H9 (cell line): ENCODE measurements at regions not wholly inside any gene's neighbourhood (a gene's known extent, or its start where the extent isn't known, plus 50 kb on each side); places are given as distances from the start of the nearest gene placed in this dataset.

Experiments used
- DNase-seq: peaks from one replicate; pipeline ENCODE4 v3.0.0-alpha.2; 2017
- H2AFZ ChIP-seq: one replicate; pipeline ENCODE4 v1.6.1; 2013; ENCODE audit warnings: mild to moderate bottlenecking, low read length, control low read depth, moderate library complexity
- H2AK5ac ChIP-seq: 2 replicates; pipeline ENCODE4 v1.6.1; 2013; ENCODE audit warnings: low read length, control low read depth, mixed read lengths; ENCODE audit not compliant: insufficient read length
- H2BK120ac ChIP-seq: one replicate; pipeline ENCODE4 v1.6.1; 2013; ENCODE audit warnings: low read depth, mild to moderate bottlenecking, low read length, control low read depth, inconsistent platforms; ENCODE audit not compliant: poor library complexity, severe bottlenecking
- H2BK12ac ChIP-seq: 2 replicates; pipeline ENCODE4 v1.6.1; 2013; ENCODE audit warnings: low read length, control low read depth, mixed read lengths, low read depth; ENCODE audit not compliant: insufficient read length
- H2BK15ac ChIP-seq: 2 replicates; pipeline ENCODE4 v1.6.1; 2013; ENCODE audit warnings: low read depth, low read length, control low read depth
- H2BK20ac ChIP-seq: one replicate; pipeline ENCODE4 v1.6.1; 2013; ENCODE audit warnings: low read depth, mild to moderate bottlenecking, low read length, control low read depth, inconsistent platforms; ENCODE audit not compliant: poor library complexity, severe bottlenecking
- H2BK5ac ChIP-seq: 2 replicates; pipeline ENCODE4 v1.6.1; 2013; ENCODE audit warnings: low read length, control low read depth, mixed read lengths; ENCODE audit not compliant: insufficient read length
- H3K14ac ChIP-seq: 2 replicates; pipeline ENCODE4 v1.6.1; 2013; ENCODE audit warnings: low read length, control low read depth; ENCODE audit not compliant: insufficient read depth
- H3K18ac ChIP-seq: 2 replicates; pipeline ENCODE4 v1.6.1; 2013; ENCODE audit warnings: low read depth, mild to moderate bottlenecking, mixed read lengths, low read length, control low read depth; ENCODE audit not compliant: insufficient read length
- H3K23ac ChIP-seq: 2 replicates; pipeline ENCODE4 v1.6.1; 2013; ENCODE audit warnings: low read length, control low read depth, mixed read lengths, low read depth; ENCODE audit not compliant: insufficient read length
- H3K23me2 ChIP-seq: 2 replicates; pipeline ENCODE4 v1.6.1; 2013; ENCODE audit warnings: low read depth, mild to moderate bottlenecking, mixed read lengths, low read length, control low read depth; ENCODE audit not compliant: insufficient read length, poor library complexity, severe bottlenecking
- H3K27ac ChIP-seq: 2 replicates; pipeline ENCODE4 v1.5.1; 2013; ENCODE audit warnings: low read length, control low read depth, mixed read lengths, low read depth; ENCODE audit not compliant: insufficient read length
- H3K27me3 ChIP-seq: 2 replicates; pipeline ENCODE4 v1.6.1; 2013; ENCODE audit warnings: low read length, control low read depth, inconsistent platforms; ENCODE audit not compliant: insufficient read depth
- H3K4ac ChIP-seq: 2 replicates; pipeline ENCODE4 v1.6.1; 2013; ENCODE audit warnings: low read depth, mild to moderate bottlenecking, control low read depth, inconsistent platforms, low read length, moderate library complexity
- H3K4me1 ChIP-seq: 2 replicates; pipeline ENCODE4 v1.6.1; 2013; ENCODE audit warnings: low read length, control low read depth, inconsistent platforms; ENCODE audit not compliant: insufficient read depth
- H3K4me2 ChIP-seq: 2 replicates; pipeline ENCODE4 v1.6.1; 2013; ENCODE audit warnings: low read length, control low read depth, mixed read lengths; ENCODE audit not compliant: insufficient read length, insufficient read depth
- H3K56ac ChIP-seq: 2 replicates; pipeline ENCODE4 v1.6.1; 2013; ENCODE audit warnings: low read depth, mild to moderate bottlenecking, mixed read lengths, low read length, control low read depth; ENCODE audit not compliant: insufficient read length
- H3K79me1 ChIP-seq: 2 replicates; pipeline ENCODE4 v1.6.1; 2013; ENCODE audit warnings: low read depth, mild to moderate bottlenecking, moderate library complexity, low read length, control low read depth, inconsistent platforms; ENCODE audit not compliant: insufficient read depth, poor library complexity, severe bottlenecking
- H3K79me2 ChIP-seq: 2 replicates; pipeline ENCODE4 v1.6.1; 2013; ENCODE audit warnings: low read length, control low read depth, inconsistent platforms; ENCODE audit not compliant: insufficient read depth
- H3K9ac ChIP-seq: 2 replicates; pipeline ENCODE4 v1.6.1; 2013; ENCODE audit warnings: low read length, control low read depth, mixed read lengths; ENCODE audit not compliant: insufficient read length; ENCODE audit errors: extremely low read depth
- H3K9me3 ChIP-seq: one replicate; pipeline ENCODE4 v1.6.1; 2013; ENCODE audit warnings: low read depth, low read length, inconsistent platforms; ENCODE audit not compliant: control insufficient read depth
- H3T11ph ChIP-seq: one replicate; pipeline ENCODE4 v1.6.1; 2013; ENCODE audit warnings: mild to moderate bottlenecking, low read length, control low read depth, inconsistent platforms
- H4K20me1 ChIP-seq: one replicate; pipeline ENCODE4 v1.6.1; 2013; ENCODE audit not compliant: control insufficient read depth, insufficient read length, insufficient read depth
- H4K5ac ChIP-seq: 2 replicates; pipeline ENCODE4 v1.6.1; 2013; ENCODE audit warnings: low read depth, mild to moderate bottlenecking, mixed read lengths, low read length, control low read depth; ENCODE audit not compliant: insufficient read length
- H4K8ac ChIP-seq: replicated peaks from 2 replicates; pipeline ENCODE4 v1.6.1; 2013; ENCODE audit warnings: low read length, control low read depth, mixed read lengths, low read depth; ENCODE audit not compliant: insufficient read length
- H4K91ac ChIP-seq: 2 replicates; pipeline ENCODE4 v1.6.1; 2013; ENCODE audit warnings: low read depth, mild to moderate bottlenecking, moderate library complexity, mixed read lengths, low read length, control low read depth; ENCODE audit not compliant: insufficient read length
- H3K27ac Mint-ChIP-seq, 3 experiments: 2 replicates in 2 of 3; 3 replicates in 1 of 3; pipeline ENCODE4 v1.8.0; 2020 to 2021; ENCODE audit warnings: mixed read lengths in 3 of 3, mild to moderate bottlenecking in 1 of 3, moderate library complexity in 1 of 3
- H3K27me3 Mint-ChIP-seq: 2 replicates; pipeline ENCODE4 v1.8.0; 2021; ENCODE audit warnings: low read depth, mild to moderate bottlenecking, moderate library complexity, mixed read lengths
- H3K36me3 Mint-ChIP-seq, 3 experiments: 2 replicates in 2 of 3; 3 replicates in 1 of 3; pipeline ENCODE4 v1.8.0; 2020 to 2021; ENCODE audit warnings: low read depth in 3 of 3, mixed read lengths in 3 of 3; ENCODE audit not compliant: insufficient read depth in 1 of 3
- H3K4me1 Mint-ChIP-seq, 2 experiments: 2 replicates each; pipeline ENCODE4 v1.8.0; 2020; ENCODE audit warnings: mixed read lengths in 2 of 2
- H3K4me3 Mint-ChIP-seq, 2 experiments: 2 replicates in 1 of 2; 3 replicates in 1 of 2; pipeline ENCODE4 v1.8.0; 2020 to 2021; ENCODE audit warnings: mild to moderate bottlenecking in 2 of 2, mixed read lengths in 2 of 2, moderate library complexity in 1 of 2
- H3K9me3 Mint-ChIP-seq, 2 experiments: 2 replicates in 1 of 2; 3 replicates in 1 of 2; pipeline ENCODE4 v1.8.0; 2020; ENCODE audit warnings: mild to moderate bottlenecking in 2 of 2, mixed read lengths in 2 of 2, moderate library complexity in 1 of 2
- WGBS: extraction: QIAGEN DNeasy Blood & Tissue Kit; methylation state at CpG from one replicate; pipeline ENCODE4 v1.1.7; 2013; ENCODE audit warnings: missing lambda C conversion rate, low lambda C conversion rate, mixed read lengths; ENCODE audit not compliant: insufficient read length; ENCODE audit errors: extremely low coverage; 5-methylcytosine and 5-hydroxymethylcytosine counted together
- TF ChIP-seq, protein P1 (sequence below): fragments of 200-600 bp; sonication (generic); conservative IDR thresholded peaks from 3 replicates; pipeline ENCODE4 v1.8.0; 2021; ENCODE audit warnings: antibody characterized with exemption, mild to moderate bottlenecking

DNA sequence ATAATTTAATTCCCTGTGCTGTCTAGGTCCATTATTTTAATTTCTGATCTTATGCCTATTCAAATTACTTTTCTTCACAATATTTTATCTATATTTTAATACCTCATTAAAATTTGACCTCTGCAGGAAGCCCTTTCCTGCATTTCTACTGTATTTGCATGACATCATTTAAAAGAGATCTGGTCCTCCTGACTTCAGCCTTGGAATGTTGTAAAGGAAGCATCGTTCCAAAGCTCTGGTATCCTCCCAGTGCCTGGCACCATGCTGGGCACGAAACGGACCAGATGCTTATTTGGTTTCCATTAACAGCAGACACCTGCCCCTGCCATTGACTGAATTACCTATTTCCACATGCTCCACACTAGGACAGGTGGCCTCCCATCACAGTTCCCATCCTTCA is 247.5 kb downstream of the KLF6 start:
- Mint-ChIP-seq H3K27ac (no peak overlapping the region), H3K9me3 (no peaks in the 10 kb centered on the region; a peak in 1 of 5 replicates), H3K4me3 (no peak overlapping the region), H3K4me1 (peaks cover 0 to 9% of the 10 kb centered on the region in 2 experiments; a peak in 2 of 4 replicates), H3K36me3 (no peaks in the 10 kb centered on the region), H3K27me3 (peaks cover 9% of the 10 kb centered on the region)
- no peak overlapping the region for H3K23ac ChIP-seq
- no peaks in the 10 kb centered on the region for H3K79me2 ChIP-seq
- no peak overlapping the region for H2AFZ ChIP-seq
- no peak overlapping the region for H3K56ac ChIP-seq
- H2BK5ac ChIP-seq: no peak overlapping the region
- no peak overlapping the region for H2BK20ac ChIP-seq
- H4K91ac ChIP-seq: no peak overlapping the region
- H3K27me3 ChIP-seq: no peaks in the 10 kb centered on the region
- no peak overlapping the region for H3K9ac ChIP-seq
- H2BK15ac ChIP-seq: no peak overlapping the region
- H3K79me1 ChIP-seq: no peaks in the 10 kb centered on the region
- no peak overlapping the region for H3K14ac ChIP-seq
- no peaks in the 10 kb centered on the region for H3K4me1 ChIP-seq
- H4K20me1 ChIP-seq: no peaks in the 10 kb centered on the region
- no peak overlapping the region for H2BK120ac ChIP-seq
- TF ChIP-seq, protein P1, sequence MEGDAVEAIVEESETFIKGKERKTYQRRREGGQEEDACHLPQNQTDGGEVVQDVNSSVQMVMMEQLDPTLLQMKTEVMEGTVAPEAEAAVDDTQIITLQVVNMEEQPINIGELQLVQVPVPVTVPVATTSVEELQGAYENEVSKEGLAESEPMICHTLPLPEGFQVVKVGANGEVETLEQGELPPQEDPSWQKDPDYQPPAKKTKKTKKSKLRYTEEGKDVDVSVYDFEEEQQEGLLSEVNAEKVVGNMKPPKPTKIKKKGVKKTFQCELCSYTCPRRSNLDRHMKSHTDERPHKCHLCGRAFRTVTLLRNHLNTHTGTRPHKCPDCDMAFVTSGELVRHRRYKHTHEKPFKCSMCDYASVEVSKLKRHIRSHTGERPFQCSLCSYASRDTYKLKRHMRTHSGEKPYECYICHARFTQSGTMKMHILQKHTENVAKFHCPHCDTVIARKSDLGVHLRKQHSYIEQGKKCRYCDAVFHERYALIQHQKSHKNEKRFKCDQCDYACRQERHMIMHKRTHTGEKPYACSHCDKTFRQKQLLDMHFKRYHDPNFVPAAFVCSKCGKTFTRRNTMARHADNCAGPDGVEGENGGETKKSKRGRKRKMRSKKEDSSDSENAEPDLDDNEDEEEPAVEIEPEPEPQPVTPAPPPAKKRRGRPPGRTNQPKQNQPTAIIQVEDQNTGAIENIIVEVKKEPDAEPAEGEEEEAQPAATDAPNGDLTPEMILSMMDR: no peak
- H3K4me2 ChIP-seq: no peak overlapping the region
- H3K9me3 ChIP-seq: no peaks in the 10 kb centered on the region
- no peak overlapping the region for H3K27ac ChIP-seq
- H3K23me2 ChIP-seq: no peaks in the 10 kb centered on the region
- H3K4ac ChIP-seq: no peak overlapping the region
- no peak overlapping the region for H2BK12ac ChIP-seq
- H3T11ph ChIP-seq: no peak overlapping the region
- H3K18ac ChIP-seq: no peak overlapping the region
- no CpG with 5 or more reads among the region's 3 CpGs for WGBS
- H4K5ac ChIP-seq: no peak overlapping the region
- DNase-seq: no peak
- H4K8ac ChIP-seq: no peak overlapping the region
- no peak overlapping the region for H2AK5ac ChIP-seq
